ENCODE measurements at regions not wholly inside any gene's neighbourhood (a gene's known extent, or its start where the extent isn't known, plus 50 kb on each side); places are given as distances from the start of the nearest gene placed in this dataset.

- no peak for ATAC-seq (ENCODE audit: low FRiP score in 2 of 2)
- Histone ChIP-seq H3K36me3 (no peaks in the 10 kb centered on the region), H3K27me3 (no peaks in the 10 kb centered on the region), H3K9me3 (no peaks in the 10 kb centered on the region), H3K4me1 (no peaks in the 10 kb centered on the region), H3K4me3 (no peak overlapping the region), H3K27ac (no peak overlapping the region)
- TF ChIP-seq POLR2A (IDR thresholded peaks at IDR 0.05) (no peak), EP300 (IDR thresholded peaks at IDR 0.05) (no peak)
- 79 to 85% methylated on average over 1 of the region's 1 CpG for WGBS, 2 donors
- DNase-seq: no peak
Observed at GRCh38 chr9:74107692-74108091, 389.4 kb upstream of the RORB start.

DNA sequence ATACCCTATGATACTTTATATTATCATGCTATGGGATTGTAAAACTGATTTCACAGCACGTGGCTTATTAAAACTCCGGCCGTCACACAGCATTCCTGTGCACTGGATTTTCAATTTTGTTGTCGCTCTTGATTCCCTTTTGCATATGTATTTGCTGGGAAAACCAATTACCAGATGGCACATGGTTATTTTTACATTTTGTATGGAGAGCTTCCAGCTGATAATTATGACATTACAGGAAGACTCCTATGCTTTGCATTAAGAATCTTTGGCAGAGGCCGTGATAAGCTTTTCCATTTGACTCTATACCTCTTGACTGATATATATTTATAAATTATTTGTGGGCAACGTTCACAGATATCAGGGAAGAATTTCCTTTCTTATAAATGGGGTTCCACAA, 381.2 kb upstream of the RORB start:
- WGBS, 2 donors: 82 to 89% methylated on average over 6 of the region's 6 CpGs

DNA sequence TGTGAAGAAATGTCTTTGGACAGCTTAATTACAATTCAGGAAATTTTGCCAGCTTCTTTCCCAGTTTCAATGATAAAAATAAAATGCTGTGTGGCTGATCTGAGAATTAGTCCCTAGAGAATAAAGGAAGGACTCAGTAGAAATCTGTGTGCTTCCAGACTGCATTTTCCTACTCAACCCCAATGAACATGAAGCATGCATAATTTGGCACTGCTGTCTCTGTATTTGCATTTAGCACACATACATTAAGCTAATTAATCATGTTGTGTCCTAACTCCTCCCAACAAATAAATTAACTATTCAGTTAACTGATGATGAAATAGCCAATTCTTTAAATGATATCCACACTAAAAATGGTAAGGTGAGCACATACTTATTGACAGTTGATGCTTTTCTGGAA, 380.0 kb upstream of the RORB start:
- no peaks in the 10 kb centered on the region for H3K4me1 ChIP-seq
- H3K4me3 ChIP-seq: no peak overlapping the region
- H3K27me3 ChIP-seq: no peaks in the 10 kb centered on the region
- no peak overlapping the region for H3K27ac ChIP-seq
- ATAC-seq (ENCODE audit: low FRiP score in 2 of 2): no peak
- DNase-seq: no peak
- no peaks in the 10 kb centered on the region for H3K9me3 ChIP-seq
- no peaks in the 10 kb centered on the region for H3K36me3 ChIP-seq
- TF ChIP-seq POLR2A (IDR thresholded peaks at IDR 0.05) (no peak), POLR2AphosphoS5 (IDR thresholded peaks at IDR 0.05) (no peak), EP300 (IDR thresholded peaks at IDR 0.05) (no peak)
- TF ChIP-seq, protein P1, sequence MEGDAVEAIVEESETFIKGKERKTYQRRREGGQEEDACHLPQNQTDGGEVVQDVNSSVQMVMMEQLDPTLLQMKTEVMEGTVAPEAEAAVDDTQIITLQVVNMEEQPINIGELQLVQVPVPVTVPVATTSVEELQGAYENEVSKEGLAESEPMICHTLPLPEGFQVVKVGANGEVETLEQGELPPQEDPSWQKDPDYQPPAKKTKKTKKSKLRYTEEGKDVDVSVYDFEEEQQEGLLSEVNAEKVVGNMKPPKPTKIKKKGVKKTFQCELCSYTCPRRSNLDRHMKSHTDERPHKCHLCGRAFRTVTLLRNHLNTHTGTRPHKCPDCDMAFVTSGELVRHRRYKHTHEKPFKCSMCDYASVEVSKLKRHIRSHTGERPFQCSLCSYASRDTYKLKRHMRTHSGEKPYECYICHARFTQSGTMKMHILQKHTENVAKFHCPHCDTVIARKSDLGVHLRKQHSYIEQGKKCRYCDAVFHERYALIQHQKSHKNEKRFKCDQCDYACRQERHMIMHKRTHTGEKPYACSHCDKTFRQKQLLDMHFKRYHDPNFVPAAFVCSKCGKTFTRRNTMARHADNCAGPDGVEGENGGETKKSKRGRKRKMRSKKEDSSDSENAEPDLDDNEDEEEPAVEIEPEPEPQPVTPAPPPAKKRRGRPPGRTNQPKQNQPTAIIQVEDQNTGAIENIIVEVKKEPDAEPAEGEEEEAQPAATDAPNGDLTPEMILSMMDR (IDR thresholded peaks at IDR 0.05): no peak

More for the DNA sequence above, 381.2 kb upstream of the RORB start:
- Histone ChIP-seq H3K4me1 (no peaks in the 10 kb centered on the region), H3K36me3 (no peaks in the 10 kb centered on the region), H3K27ac (no peak overlapping the region), H3K9me3 (no peaks in the 10 kb centered on the region), H3K27me3 (no peaks in the 10 kb centered on the region), H3K4me3 (no peak overlapping the region)
- DNase-seq (no peak), ATAC-seq (ENCODE audit: low FRiP score in 2 of 2) (no peak)
- TF ChIP-seq POLR2A (IDR thresholded peaks at IDR 0.05) (no peak), POLR2AphosphoS5 (IDR thresholded peaks at IDR 0.05) (no peak), EP300 (IDR thresholded peaks at IDR 0.05) (no peak)
- TF ChIP-seq, protein P1 (IDR thresholded peaks at IDR 0.05): no peak

- H3K27me3 ChIP-seq: no peaks in the 10 kb centered on the region
- H3K27ac ChIP-seq: no peak overlapping the region
- no peaks in the 10 kb centered on the region for H3K36me3 ChIP-seq
- H3K9me3 ChIP-seq: no peaks in the 10 kb centered on the region
- H3K4me1 ChIP-seq: no peaks in the 10 kb centered on the region
- DNase-seq (no peak), ATAC-seq (ENCODE audit: low FRiP score in 2 of 2) (no peak)
- no peak for TF ChIP-seq POLR2AphosphoS5 (IDR thresholded peaks at IDR 0.05)
- TF ChIP-seq, protein P1 (IDR thresholded peaks at IDR 0.05): no peak
- TF ChIP-seq EP300 (IDR thresholded peaks at IDR 0.05): no peak
- TF ChIP-seq POLR2A (IDR thresholded peaks at IDR 0.05): no peak
- H3K4me3 ChIP-seq: no peak overlapping the region
- 81 to 83% methylated on average over 3 of the region's 3 CpGs for WGBS, 2 donors
Observed at GRCh38 chr9:74117731-74118130, 379.4 kb upstream of the RORB start.

- H3K36me3 ChIP-seq: no peaks in the 10 kb centered on the region
- no peaks in the 10 kb centered on the region for H3K27me3 ChIP-seq
- no peak for DNase-seq
- H3K4me1 ChIP-seq: no peaks in the 10 kb centered on the region
- H3K27ac ChIP-seq: no peak overlapping the region
- no peak for ATAC-seq (ENCODE audit: low FRiP score in 2 of 2)
- no peak overlapping the region for H3K4me3 ChIP-seq
- TF ChIP-seq POLR2A (IDR thresholded peaks at IDR 0.05): no peak
- TF ChIP-seq, protein P1 (IDR thresholded peaks at IDR 0.05): no peak
- no peak for TF ChIP-seq POLR2AphosphoS5 (IDR thresholded peaks at IDR 0.05)
- no peak for TF ChIP-seq EP300 (IDR thresholded peaks at IDR 0.05)
- H3K9me3 ChIP-seq: no peaks in the 10 kb centered on the region
- WGBS, 2 donors: 12 to 27% methylated on average over 1 of the region's 1 CpG
Observed at GRCh38 chr9:74120061-74120460, 377.1 kb upstream of the RORB start.

Data from upper lobe of left lung (tissue), 6 donors.